ENCODE measurements at regions not wholly inside any gene's neighbourhood (a gene's known extent, or its start where the extent isn't known, plus 50 kb on each side); places are given as distances from the start of the nearest gene placed in this dataset.
"Not testable (repeated sequence)": the region's sequence is repeated elsewhere in the genome, so short reads cannot be mapped to it uniquely, and the experiment has no call there.

DNA sequence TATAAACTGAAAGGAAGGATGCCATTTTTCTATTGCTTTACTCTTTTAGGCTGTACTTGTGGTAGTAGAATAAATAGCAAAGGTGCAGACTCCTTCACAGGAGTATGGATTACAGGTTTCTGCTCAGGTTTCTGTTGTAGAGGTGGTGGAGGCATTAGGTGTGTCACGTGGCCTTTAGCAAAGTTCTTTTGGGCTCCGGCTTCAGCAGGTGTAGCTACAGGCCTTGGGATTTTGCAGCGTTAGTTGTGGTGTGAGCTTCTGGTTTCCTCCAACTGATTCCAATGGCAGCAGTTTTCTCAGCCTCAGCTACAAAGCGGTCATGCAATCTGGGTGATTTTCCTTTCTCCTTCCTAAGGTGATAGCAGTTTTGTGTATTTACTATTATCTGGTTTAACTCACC lies 255.8 kb upstream of the GK2 start:
- no peak for FAIRE-seq
- no peak for DNase-seq (ENCODE audit: low spot score)

DNA sequence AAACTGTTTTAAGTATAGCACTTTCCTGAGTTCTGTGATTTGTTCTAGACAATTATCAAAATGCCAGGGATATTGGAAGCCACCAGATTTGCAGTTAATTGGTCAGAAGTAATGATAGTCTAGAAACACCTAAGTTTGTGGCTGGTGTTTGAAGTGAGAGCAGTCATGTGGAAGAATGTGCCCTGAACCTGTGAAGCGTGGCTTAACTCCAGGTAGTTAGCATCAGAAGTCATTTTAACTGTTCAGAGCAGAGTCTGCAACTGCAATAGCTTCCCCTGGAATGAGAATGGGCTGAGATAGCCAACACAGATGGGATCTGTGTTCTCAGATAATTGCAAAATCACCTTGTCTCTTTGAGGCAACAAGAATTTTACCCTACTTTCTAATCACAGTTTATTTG lies 255.1 kb upstream of the GK2 start:
- FAIRE-seq, result no peak
- DNase-seq (ENCODE audit: low spot score), result no peak

DNA sequence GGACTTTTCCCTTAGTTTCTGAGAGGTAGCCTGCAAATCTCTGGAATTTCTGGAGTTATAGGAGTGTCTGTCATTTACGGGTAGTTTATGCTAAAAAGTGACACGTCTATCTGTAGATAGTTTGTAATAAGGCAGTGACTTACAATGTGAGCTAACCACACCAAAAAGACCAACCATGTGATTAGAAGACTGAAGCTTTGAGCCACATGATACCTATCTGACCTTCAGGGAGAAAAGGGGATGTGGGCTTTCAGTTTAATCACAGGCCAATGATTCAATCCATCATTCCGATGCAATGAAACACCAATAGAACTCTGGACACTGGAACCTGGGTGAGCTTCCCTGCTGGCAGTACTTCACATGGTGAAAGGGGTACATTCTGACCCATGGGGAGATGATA lies 254.6 kb upstream of the GK2 start:
- DNase-seq (ENCODE audit: low spot score), result no peak
- no peak for FAIRE-seq

DNA sequence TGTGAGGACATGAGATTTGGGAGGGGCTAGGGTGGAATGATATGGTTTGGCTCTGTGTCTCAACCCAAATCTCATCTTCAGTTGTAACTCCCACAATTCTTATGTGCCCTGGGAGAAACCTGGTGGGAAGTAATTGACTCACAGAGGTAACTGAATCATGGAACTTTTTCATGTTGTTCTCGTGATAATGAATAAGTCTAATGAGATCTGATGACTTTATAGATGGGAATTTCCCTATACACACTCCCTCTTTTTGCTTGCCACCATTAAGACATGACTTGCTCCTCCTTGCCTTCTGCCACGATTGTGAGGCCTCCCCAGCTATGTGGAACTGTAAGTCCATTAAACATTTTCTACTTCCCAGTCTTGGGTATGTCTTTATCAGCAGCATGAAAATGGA lies 253.2 kb upstream of the GK2 start:
- FAIRE-seq (no peak), DNase-seq (ENCODE audit: low spot score) (no peak)

DNA sequence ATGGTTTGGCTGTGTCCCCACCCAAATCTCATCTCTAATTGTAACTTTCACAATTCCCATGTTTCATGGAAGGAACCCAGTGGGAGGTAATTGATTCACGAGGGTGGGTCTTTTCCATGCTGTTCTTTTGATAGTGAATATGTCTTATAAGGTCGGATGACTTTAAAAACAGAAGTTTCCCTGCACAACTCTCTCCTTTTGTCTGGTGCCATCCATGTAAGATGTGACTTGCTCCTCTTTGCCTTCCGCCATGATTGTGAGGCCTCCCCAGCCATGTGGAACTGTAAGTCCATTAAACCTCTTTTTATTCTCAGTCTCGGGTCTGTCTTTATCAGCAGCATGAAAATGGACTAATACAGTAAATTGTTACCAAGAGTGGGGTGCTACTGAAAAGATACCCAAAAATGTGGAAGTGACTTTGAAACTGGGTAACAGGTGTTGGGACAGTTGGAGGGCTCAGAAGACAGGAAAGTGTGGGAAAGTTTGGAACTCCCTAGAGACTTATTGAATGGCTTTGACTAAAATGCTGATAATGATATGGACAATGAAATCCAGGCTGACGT lies 251.4 kb upstream of the GK2 start:
- not testable (repeated sequence) for FAIRE-seq; DNase-seq (ENCODE audit: low spot score)

DNA sequence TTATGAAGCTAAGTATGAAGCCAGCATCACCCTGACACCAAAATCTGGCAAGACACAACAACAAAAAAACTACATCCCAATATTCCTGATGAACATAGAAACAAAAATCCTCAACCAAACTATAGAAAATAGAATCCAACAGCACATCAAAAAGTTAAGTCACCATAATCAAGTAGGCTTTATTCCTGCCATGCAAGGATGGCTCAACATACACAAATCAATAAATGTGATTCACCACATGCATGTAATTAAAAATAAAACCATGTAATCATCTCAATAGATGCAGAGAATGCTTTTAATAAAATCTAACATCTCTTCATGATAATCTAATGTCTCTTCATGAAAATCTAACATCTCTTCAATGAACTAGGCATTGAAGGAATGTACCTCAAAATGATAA lies 249.4 kb upstream of the GK2 start:
- DNase-seq (ENCODE audit: low spot score) (no peak), FAIRE-seq (no peak)

DNA sequence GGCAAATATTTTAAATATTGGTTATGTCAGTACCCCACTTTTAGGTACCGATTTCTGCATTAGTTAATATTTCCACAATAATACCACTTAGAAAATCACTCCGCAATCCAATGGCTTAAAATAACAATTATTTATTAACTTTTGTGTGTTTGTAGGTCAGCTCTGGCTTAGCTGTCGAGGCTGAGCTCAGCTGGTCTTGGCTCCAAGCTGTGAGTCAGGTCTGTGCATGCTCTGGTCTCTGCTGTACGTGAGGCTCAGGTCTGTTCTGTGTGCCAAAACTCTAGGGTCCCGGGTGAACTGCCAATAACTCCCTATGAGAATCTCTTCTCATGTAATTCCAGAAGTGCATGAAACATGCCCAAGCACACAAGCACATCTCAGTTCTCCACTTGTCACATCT lies 245.8 kb upstream of the GK2 start:
- no peak for FAIRE-seq
- no peak for DNase-seq (ENCODE audit: low spot score)

DNA sequence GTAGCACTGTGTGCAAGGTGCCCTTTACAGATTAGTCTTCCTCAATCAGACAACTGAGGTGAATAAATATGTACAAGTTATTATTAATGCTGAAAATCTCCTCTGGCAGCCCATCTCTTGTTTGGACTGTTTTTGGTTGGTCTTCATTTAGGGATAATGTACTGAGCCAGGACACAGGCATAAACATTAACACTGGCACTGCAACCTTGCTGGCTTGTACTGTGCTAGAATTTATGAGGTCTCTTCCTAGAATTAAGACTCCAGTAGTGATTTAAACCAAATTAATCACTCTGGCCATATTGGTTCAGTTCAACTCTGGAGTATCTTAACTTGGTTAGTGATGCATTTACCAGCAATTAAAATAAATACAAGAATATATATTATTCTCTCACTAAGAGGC lies 244.7 kb upstream of the GK2 start:
- DNase-seq (ENCODE audit: low spot score) (no peak), FAIRE-seq (no peak)

DNA sequence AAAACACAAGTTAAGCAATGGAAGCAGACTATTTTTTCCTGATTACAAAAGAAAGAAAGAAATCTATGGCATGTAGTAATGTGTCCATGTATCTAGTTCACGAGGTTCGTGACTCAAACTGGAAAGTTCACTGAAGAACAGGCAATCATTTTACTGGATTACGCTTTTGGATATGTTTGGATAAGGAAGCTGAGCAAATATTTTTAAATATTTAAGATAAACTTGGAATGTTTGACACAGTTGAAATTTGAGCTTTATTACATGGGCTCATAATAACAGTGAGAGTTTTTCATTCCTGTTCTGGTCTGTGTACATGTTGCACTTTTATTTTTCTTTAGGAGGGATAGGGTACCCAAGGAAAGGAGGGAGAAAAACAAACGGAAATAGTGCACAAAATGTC lies 244.2 kb upstream of the GK2 start:
- FAIRE-seq (no peak), DNase-seq (ENCODE audit: low spot score) (no peak)

DNA sequence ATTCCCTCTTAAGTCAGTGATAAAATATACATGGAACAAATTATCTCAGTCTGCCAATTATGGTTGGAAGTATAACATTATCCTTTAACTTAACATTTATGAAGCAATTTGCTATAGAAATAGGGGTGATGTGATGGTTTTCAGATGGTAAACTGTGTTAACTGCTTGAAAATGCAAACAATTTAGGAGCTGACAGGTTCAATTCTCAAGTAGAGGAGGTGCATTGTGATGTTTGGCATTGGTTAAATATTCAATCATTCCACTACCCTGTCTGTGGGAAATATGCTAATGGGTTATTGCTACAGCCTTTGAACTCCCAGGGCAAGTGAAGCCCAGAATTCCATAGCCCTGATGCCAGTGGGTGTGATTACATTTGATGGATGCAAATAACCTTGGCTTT lies 243.4 kb upstream of the GK2 start:
- DNase-seq (ENCODE audit: low spot score) (no peak), FAIRE-seq (no peak)

DNA sequence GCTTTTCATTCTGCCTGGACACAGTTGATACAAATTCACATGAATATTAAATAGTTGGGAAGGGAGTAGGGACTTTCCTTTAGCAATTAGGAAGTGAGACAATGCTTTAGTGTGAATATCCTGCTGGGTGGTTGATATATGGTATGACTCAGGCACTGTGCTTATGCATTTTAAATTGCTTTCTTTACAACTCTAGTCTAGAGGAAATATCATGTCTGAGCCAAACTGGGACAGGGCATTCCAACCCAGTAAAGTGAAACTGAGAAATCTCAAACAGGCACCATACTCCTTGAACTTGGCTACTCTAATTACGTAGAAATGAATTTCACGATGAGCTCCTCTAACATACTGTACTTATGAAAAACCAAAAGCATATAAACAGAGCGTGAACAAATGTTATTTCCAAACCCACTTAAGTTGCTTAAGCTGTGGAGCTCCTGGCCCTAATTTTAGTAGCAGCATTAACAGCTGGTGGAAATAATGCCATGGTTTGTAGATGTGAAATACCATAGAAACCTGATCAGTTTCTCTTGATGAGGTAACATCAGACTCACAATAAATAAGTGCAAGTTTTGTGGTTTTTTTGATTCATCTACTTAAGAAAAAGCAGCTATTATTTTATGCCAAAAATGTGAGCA lies 242.9 kb upstream of the GK2 start:
- FAIRE-seq (no peak), DNase-seq (ENCODE audit: low spot score) (no peak)

DNA sequence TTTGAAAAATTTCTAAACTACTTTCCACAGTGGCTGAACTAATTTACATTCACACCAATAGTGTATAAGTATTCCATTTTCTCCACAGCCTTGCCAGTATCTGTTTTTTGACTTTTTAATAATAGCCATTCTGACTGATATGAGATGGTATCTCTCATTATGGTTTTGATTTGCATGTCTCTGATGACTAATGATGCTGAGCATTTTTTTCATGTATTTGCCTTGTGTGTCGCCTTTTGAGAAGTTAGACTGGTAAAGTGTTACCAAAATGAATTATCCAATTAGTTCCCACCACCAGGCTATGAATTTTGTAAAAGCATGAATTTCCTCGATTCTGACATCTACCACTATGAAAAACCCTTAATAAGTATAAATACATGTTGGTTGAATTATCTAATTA lies 242.2 kb upstream of the GK2 start:
- FAIRE-seq, result no peak
- no peak for DNase-seq (ENCODE audit: low spot score)

DNA sequence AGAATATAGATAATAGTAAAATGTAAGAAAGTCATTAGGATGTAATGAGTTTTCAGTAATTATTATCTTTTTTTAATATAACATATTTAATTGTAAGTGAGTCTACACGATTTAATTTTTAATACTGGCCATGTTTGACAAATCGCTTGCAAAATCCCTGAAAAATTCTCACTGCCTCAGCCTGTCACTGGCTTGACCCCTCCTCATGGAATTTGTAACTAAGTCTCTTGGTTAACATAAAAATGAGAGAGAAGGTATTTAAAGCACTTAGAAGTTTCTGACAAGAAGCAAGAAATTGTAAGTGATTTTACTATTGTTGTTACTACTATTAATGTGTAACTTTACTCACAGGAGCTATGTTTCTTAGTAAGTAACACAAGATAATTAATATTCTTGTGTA lies 237.9 kb upstream of the GK2 start:
- DNase-seq (ENCODE audit: low spot score) (no peak), FAIRE-seq (no peak)

DNA sequence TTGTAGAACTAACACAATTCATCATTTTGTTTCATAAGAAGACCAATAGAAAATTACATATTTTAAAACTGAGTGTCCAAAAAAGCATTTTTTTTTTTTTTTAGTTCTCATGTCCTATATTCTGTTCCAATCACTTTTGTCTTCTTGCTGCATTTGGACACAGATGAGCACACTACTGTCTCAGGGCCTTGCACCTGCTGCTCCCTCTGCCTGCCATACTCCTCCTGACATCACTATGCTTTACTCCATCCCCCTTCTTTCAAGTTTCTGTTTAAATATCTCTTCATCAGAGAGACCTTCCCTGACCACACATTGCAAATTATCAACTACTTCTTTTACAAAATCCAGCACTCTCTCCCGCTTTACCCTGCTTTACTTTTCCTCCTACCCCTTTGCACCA lies 230.7 kb upstream of the GK2 start:
- no peak for FAIRE-seq
- no peak for DNase-seq (ENCODE audit: low spot score)

DNA sequence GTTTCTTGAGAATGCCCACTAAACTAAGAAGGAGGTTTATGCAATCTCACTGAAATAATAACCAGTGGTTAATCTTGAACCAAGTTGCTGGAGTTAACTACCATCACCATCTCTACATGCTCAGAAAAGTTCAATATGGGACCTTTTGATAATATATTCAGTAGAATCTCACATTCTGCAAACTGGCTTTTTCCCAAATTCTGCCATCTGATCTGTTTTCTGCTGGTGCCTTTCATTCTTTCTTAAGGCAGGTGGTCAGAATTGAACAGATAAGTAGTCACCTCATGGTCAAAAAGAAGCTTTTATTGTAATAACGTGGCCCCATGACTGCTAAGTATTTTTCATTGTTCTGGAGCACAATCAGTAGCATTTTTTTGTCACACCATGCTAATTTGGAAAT lies 229.0 kb upstream of the GK2 start:
- DNase-seq (ENCODE audit: low spot score), result no peak
- FAIRE-seq, result no peak

DNA sequence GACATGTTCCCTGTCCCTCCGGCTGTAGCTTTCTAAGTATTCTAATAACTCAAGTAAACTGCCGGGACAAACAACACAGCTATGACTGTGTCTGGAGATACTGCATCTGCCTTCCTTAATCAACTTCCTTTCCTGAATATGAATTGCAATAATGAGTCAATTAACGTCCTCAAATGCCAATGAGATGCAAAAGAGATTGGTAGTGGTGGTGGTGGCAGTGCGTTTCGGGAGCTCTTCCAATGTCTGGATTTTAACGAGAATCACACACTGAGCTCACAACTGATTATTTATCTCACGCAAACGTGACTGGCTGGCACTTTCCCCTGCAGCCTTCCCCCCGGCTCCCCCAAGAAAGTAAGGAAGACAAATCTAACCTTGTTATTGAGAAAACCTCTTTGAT lies 226.1 kb upstream of the GK2 start:
- DNase-seq (ENCODE audit: low spot score), result no peak
- no peak for FAIRE-seq

DNA sequence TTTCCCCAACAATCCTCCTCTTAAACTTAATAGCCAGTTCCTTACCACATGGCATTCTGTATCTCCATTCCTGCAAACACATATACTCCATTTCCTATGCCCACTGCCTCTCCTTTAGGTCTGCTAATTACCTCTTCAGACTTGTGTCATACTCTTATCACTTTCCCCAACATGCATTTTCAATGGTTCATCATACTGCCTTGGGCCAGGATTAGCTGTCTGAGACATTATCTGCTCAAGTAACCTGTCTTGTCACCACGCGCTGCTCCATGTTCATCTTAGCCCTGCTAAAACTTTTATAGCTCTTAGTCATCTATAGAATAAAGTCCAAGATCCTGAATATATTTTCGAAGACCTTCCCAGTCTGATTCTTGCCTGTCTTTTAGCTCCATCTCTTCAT lies 224.1 kb upstream of the GK2 start:
- DNase-seq (ENCODE audit: low spot score) (no peak), FAIRE-seq (no peak)

DNA sequence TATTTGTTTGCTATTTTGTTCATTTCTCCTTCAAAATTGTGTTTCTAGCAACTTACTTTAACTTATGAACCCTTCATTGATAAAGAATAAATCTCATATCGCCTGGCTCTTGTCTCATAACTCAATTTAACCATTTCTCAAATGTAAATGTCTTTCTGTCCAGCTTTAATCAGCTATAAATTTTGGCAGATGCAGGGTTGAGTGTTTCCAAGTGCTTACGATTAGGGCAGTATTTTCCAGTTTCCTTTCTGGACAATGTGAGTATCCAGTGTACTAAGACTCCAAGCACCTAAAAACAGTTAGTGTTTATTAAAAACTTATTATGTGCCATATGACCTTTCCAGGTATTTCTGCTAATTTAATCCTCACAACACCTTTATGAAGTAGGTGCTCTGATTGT lies 218.6 kb upstream of the GK2 start:
- DNase-seq (ENCODE audit: low spot score) (no peak), FAIRE-seq (no peak)

DNA sequence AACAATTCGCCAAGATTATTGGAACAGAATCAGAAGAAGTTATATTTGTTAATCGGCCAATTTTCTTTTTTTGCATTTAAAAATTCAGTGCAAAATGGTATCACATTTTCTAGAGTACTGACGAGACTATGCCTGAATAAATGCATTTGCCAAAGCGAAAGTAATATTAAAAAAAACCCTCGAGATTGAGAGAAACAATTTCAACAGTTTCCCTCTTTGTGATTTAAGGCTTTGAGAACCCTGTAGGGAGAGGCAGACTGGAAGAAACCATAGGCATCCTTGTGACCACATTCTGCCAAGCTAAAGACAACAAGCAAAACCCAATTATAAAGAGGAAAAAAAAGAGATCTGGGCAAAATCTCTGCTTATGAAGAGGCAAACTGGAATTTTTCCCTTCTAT lies 218.1 kb upstream of the GK2 start:
- FAIRE-seq (no peak), DNase-seq (ENCODE audit: low spot score) (no peak)

DNA sequence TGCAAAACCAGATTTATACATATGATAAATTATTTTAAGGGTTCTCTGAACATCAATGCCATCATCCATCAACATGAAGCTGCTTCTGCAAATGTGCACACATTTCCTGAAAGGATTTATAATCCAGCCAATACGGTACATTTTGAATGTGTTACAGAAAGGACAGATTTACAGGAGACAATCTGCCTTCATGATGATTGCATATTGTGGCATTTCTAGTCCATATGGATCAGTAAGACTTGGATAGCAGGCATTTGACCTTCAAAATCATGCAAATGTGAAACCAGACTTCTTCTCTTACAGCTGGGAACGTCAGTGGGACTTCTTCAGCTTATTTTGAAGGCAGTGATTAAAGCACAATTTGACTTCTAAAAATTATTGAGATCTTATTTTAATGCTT lies 217.3 kb upstream of the GK2 start:
- DNase-seq (ENCODE audit: low spot score), result no peak
- FAIRE-seq, result no peak

DNA sequence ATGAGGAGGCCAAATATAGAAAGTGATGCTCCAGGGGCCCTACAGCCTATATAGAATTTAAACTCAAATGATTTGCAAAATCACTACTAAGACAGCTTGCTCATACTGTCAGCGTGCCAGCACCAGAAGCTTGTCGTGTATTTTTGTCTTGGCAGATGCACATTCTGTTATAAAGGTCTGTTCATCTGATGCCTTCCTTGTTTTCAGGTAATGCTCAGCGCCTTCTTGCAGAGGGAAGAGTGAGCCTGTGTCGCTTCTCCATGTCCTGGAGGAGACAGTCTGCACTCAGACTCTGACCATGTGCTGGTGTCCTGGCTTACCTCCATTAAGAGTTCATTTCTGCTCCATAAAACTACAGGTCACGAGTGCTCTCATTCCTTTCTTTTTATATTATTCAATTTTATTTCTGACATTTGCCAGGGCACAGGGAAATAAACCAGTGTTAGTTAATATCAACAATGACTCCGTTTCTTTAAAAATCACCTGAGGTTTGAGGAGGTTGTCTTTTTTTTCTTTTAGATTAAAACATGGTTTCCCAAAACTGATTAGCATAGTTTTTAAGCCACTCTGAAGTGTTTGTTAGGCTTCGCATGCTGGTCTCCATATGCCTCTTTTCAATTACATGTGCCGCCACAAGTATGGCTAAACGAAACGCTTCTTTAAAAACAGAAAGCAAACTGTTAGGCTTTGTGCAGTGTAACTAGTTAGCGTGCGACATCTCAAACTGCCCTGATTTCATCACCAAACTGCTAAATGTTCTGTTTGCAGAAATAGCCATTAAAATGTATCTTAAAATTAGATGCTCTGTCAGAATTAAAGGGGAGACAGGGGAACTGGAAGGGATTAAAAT lies 215.2 kb upstream of the GK2 start:
- no peak for FAIRE-seq
- no peak for DNase-seq (ENCODE audit: low spot score)

DNA sequence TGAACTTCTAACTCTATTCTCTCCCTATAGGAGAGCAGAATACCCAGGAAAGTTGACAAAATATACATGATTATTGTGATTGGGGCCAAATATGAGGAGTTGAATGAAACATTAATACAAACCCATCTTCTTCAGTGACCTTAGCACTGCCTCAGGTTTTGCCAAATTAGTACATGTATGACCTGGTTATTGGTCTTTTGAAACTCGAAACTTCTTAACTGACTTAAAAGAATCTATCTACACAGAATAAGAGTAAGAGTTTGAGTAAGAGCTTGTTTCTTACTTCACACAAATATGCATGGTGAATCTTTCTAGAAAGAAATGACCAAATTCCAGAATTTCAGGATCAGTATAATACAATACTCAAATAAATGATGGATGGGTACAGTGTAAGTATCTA lies 213.0 kb upstream of the GK2 start:
- FAIRE-seq, result no peak
- no peak for DNase-seq (ENCODE audit: low spot score)

DNA sequence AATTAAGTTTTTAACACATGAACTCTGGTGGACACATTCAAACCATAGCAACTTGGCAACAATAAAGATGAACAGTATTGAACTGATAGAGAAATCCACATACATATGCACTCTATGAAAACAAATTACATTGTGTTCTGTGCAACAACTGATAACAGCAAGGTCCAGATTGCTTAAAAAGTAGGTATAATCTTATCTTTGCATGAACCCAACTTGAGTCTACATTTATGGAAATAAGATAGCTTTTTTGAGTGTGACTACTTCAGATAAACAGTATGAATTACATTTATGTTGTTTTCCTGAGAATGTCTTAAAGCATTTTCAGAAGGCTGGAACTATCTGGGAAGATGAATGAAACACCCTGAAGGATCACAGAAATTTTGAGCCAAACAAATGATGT lies 212.6 kb upstream of the GK2 start:
- no peak for FAIRE-seq
- no peak for DNase-seq (ENCODE audit: low spot score)

Measured in urothelium cell line (cell line).